HG02884 (cell line): ENCODE measurements at regions not wholly inside any gene's neighbourhood (a gene's known extent, or its start where the extent isn't known, plus 50 kb on each side); places are given as distances from the start of the nearest gene placed in this dataset.

Experiments used
- ATAC-seq: cut with Tn5 transposase; IDR thresholded peaks from one replicate; pipeline ENCODE4 v1.9.1; 2021; ENCODE audit warnings: mild to moderate bottlenecking, moderate library complexity; ENCODE audit not compliant: unreplicated experiment

- ATAC-seq, result no peak
These were observed 63.8 kb upstream of the CLMP start for GRCh38 chr11:123258877-123259276.

- no peak for ATAC-seq
These were observed 62.3 kb upstream of the CLMP start for GRCh38 chr11:123257370-123257769.

GRCh38 chr11:123255909-123256308 is 60.9 kb upstream of the CLMP start:
- ATAC-seq, result no peak

GRCh38 chr11:123254357-123254756 is 59.3 kb upstream of the CLMP start:
- no peak for ATAC-seq

GRCh38 chr11:123253911-123254310 is 58.9 kb upstream of the CLMP start:
- no peak for ATAC-seq

GRCh38 chr11:123253223-123253622 is 58.2 kb upstream of the CLMP start:
- ATAC-seq, result no peak

GRCh38 chr11:123251657-123252344 is 56.8 kb upstream of the CLMP start:
- ATAC-seq, result no peak

- ATAC-seq, result no peak
These were observed 56.0 kb upstream of the CLMP start for GRCh38 chr11:123250892-123251656.

- ATAC-seq, result no peak
These were observed 54.3 kb upstream of the CLMP start for GRCh38 chr11:123249354-123249753.

GRCh38 chr11:123247813-123248379 is 52.8 kb upstream of the CLMP start:
- no peak for ATAC-seq

GRCh38 chr11:123247496-123247799 is 52.4 kb upstream of the CLMP start:
- ATAC-seq, result no peak

GRCh38 chr11:123246749-123247495 is 51.9 kb upstream of the CLMP start:
- ATAC-seq, result peak; percentile 55

GRCh38 chr11:123245567-123245966 is 50.5 kb upstream of the CLMP start:
- no peak for ATAC-seq
